HCT116 (cell line): ENCODE measurements at regions not wholly inside any gene's neighbourhood (a gene's known extent, or its start where the extent isn't known, plus 50 kb on each side); places are given as distances from the start of the nearest gene placed in this dataset.

Experiments
- ATAC-seq: fragments of 200-7000 bp; cut with Tn5 transposase; 2 replicates; pipeline ENCODE4 v1.9.1; 2020; ENCODE audit warnings: mild to moderate bottlenecking, moderate library complexity
- BruUV-seq: library from RNA; stranded (reverse); fragments of 400-500 nt; replicated peaks from 2 replicates; lab custom pipeline; 2021; lab: Mats Ljungman, UMichigan
- CTCF ChIA-PET: fragments of 300-600 bp; sonication (Branson Sonifier 250); formaldehyde crosslinking; loops from one replicate; lab custom pipeline; 2021; ENCODE audit warnings: antibody characterized with exemption; lab: Charles Lee
- POLR2A ChIA-PET: fragments of 300-600, 350-600 bp; sonication (Branson Sonifier 250); formaldehyde crosslinking; loops from one replicate; lab custom pipeline; 2021; ENCODE audit warnings: antibody characterized with exemption; lab: Charles Lee
- RAD21 ChIA-PET, 2 experiments: fragments of 300-600 bp; sonication (Branson Sonifier 250); formaldehyde crosslinking; loops; one replicate each; lab custom pipeline; 2023; ENCODE audit warnings: low total read pairs in 2 of 2; ENCODE audit not compliant: uncharacterized antibody in 2 of 2, unreplicated experiment in 2 of 2, low non-redundant PET in 1 of 2; lab: Charles Lee
- DNase-seq: peaks from one replicate; pipeline ENCODE4 v3.0.0-alpha.2; 2010; ENCODE audit warnings: low read depth, low spot score
- H2AFZ ChIP-seq: fragments of 200-600 bp; shearing (Covaris generic), sonication (generic); 2 replicates; pipeline ENCODE4 v1.6.1; 2017; ENCODE audit warnings: low read depth, mixed run types, mixed read lengths, antibody characterized with exemption, low read length; ENCODE audit not compliant: poor library complexity, severe bottlenecking
- H3K27ac ChIP-seq: 2 replicates; pipeline ENCODE4 v1.5.1; 2012; ENCODE audit warnings: low read depth, low read length
- H3K27me3 ChIP-seq: fragments of 200-600 bp; sonication (generic); 2 replicates; pipeline ENCODE4 v1.6.1; 2016; ENCODE audit warnings: mixed run types, low read length, mixed read lengths; ENCODE audit not compliant: insufficient read depth
- H3K36me3 ChIP-seq, 2 experiments: fragments of 200-500 bp in 1 of 2; fragments of 200-600 bp in 1 of 2; sonication (Bioruptor generic) in 1 of 2; sonication (generic) in 1 of 2; 2 replicates each; pipeline versions ENCODE4 v1.5.1 to v1.6.1; 2014 to 2016; ENCODE audit warnings: low read length in 2 of 2, inconsistent platforms in 1 of 2, mixed read lengths in 1 of 2, mixed run types in 1 of 2; ENCODE audit not compliant: insufficient read depth in 2 of 2, control insufficient read depth in 1 of 2
- H3K4me1 ChIP-seq, 2 experiments: fragments of 200-600 bp in 1 of 2; sonication (generic) in 1 of 2; 2 replicates each; pipeline versions ENCODE4 v1.5.1 to v1.6.1; 2012 to 2017; ENCODE audit warnings: low read length in 2 of 2, inconsistent platforms in 1 of 2, mild to moderate bottlenecking in 1 of 2, mixed read lengths in 1 of 2, mixed run types in 1 of 2, moderate library complexity in 1 of 2; ENCODE audit not compliant: insufficient read depth in 2 of 2, control insufficient read depth in 1 of 2
- H3K4me2 ChIP-seq: fragments of 200-600 bp; sonication (generic); 2 replicates; pipeline ENCODE4 v1.6.1; 2017; ENCODE audit warnings: mixed run types, low read length, mixed read lengths
- H3K4me3 ChIP-seq, 2 experiments: fragments of 200-600 bp in 1 of 2; sonication (generic) in 1 of 2; replicated peaks in 1 of 2; 2 replicates each; pipeline ENCODE4 v1.5.1; 2011 to 2016; ENCODE audit warnings: low read length in 2 of 2, control low read depth in 1 of 2, low read depth in 1 of 2, mild to moderate bottlenecking in 1 of 2, mixed read lengths in 1 of 2, mixed run types in 1 of 2
- H3K79me2 ChIP-seq: fragments of 200-600 bp; sonication (generic); 2 replicates; pipeline ENCODE4 v1.6.1; 2017; ENCODE audit warnings: mild to moderate bottlenecking, mixed run types, low read length, moderate library complexity, mixed read lengths; ENCODE audit not compliant: insufficient read depth
- H3K9ac ChIP-seq: fragments of 200-600 bp; sonication (generic); 2 replicates; pipeline ENCODE4 v1.6.1; 2016; ENCODE audit warnings: low read length, mixed read lengths
- H3K9me2 ChIP-seq: fragments of 200-600 bp; sonication (generic), shearing (Covaris generic); 2 replicates; pipeline ENCODE4 v1.6.1; 2017; ENCODE audit warnings: mixed run types, mild to moderate bottlenecking, moderate library complexity; ENCODE audit not compliant: insufficient read depth
- H3K9me3 ChIP-seq, 2 experiments: fragments of 200-500 bp in 1 of 2; fragments of 200-600 bp in 1 of 2; sonication (Bioruptor generic) in 1 of 2; sonication (generic) in 1 of 2; 2 replicates each; pipeline ENCODE4 v1.6.1; 2014 to 2017; ENCODE audit warnings: low read length in 2 of 2, mixed read lengths in 2 of 2, inconsistent platforms in 1 of 2, low read depth in 1 of 2, mild to moderate bottlenecking in 1 of 2, mixed run types in 1 of 2, moderate library complexity in 1 of 2; ENCODE audit not compliant: control insufficient read depth in 1 of 2, insufficient read depth in 1 of 2
- H4K20me1 ChIP-seq: fragments of 200-600 bp; sonication (generic), shearing (Covaris generic); 2 replicates; pipeline ENCODE4 v1.6.1; 2017; ENCODE audit warnings: mixed run types, mild to moderate bottlenecking, moderate library complexity; ENCODE audit not compliant: insufficient read depth
- ATF3 ChIP-seq: IDR thresholded peaks from 2 replicates; pipeline ENCODE4 v1.6.1; 2012
- CBX3 ChIP-seq: IDR thresholded peaks from 2 replicates; pipeline ENCODE4 v1.6.1; 2012; ENCODE audit warnings: low read depth
- CEBPB ChIP-seq: IDR thresholded peaks from 2 replicates; pipeline ENCODE4 v1.6.1; 2012; ENCODE audit warnings: low read depth
- CTCF ChIP-seq, 3 experiments: fragments of 200-600 bp in 1 of 3; sonication (generic) in 1 of 3; IDR thresholded peaks in 2 of 3; conservative IDR thresholded peaks in 1 of 3; 2 replicates each; pipeline ENCODE4 v1.5.1; 2012 to 2017; ENCODE audit warnings: low read depth in 2 of 3, low read length in 2 of 3, antibody characterized with exemption in 1 of 3, borderline replicate concordance in 1 of 3, control low read depth in 1 of 3, mild to moderate bottlenecking in 1 of 3, mixed read lengths in 1 of 3, mixed run types in 1 of 3, moderate library complexity in 1 of 3; ENCODE audit not compliant: insufficient read depth in 1 of 3
- EGR1 ChIP-seq: IDR thresholded peaks from 2 replicates; pipeline ENCODE4 v1.6.1; 2012; ENCODE audit warnings: low read depth
- ELF1 ChIP-seq: IDR thresholded peaks from 2 replicates; pipeline ENCODE4 v1.6.1; 2012; ENCODE audit warnings: low read depth, borderline replicate concordance
- EZH2 ChIP-seq: fragments of 200-600 bp; sonication (generic); IDR thresholded peaks from 2 replicates; pipeline ENCODE4 v1.6.1; 2017; ENCODE audit warnings: antibody characterized with exemption, mixed run types
- EZH2phosphoT487 ChIP-seq: fragments of 200-600 bp; IDR thresholded peaks from 2 replicates; pipeline ENCODE4 v1.6.1; 2018; ENCODE audit warnings: antibody characterized with exemption, borderline replicate concordance
- JUND ChIP-seq: IDR thresholded peaks from 2 replicates; pipeline ENCODE4 v1.6.1; 2012
- POLR2A ChIP-seq: IDR thresholded peaks from 2 replicates; pipeline ENCODE4 v1.7.0; 2011; ENCODE audit warnings: borderline replicate concordance; ENCODE audit not compliant: insufficient read depth, insufficient read length; ENCODE audit errors: extremely low read depth
- POLR2AphosphoS5 ChIP-seq: IDR thresholded peaks from 2 replicates; pipeline ENCODE4 v1.6.1; 2011; ENCODE audit warnings: mild to moderate bottlenecking, low read depth, low read length, moderate library complexity
- RAD21 ChIP-seq: IDR thresholded peaks from 2 replicates; pipeline ENCODE4 v1.6.1; 2012; ENCODE audit warnings: low read depth, mild to moderate bottlenecking
- REST ChIP-seq: IDR thresholded peaks from 2 replicates; pipeline ENCODE4 v1.6.1; 2012; ENCODE audit warnings: low read depth
- SIN3A ChIP-seq: IDR thresholded peaks from 2 replicates; pipeline ENCODE4 v1.6.1; 2012; ENCODE audit warnings: low read depth
- SP1 ChIP-seq: IDR thresholded peaks from 2 replicates; pipeline ENCODE4 v1.6.1; 2012; ENCODE audit warnings: low read depth
- TCF7L2 ChIP-seq: IDR thresholded peaks from 2 replicates; pipeline ENCODE4 v1.7.0; 2011; ENCODE audit warnings: borderline replicate concordance, inconsistent platforms; ENCODE audit not compliant: insufficient read depth, insufficient read length; ENCODE audit errors: extremely low read depth
- YY1 ChIP-seq: IDR thresholded peaks from 2 replicates; pipeline ENCODE4 v1.6.1; 2011; ENCODE audit warnings: low read length, low read depth, moderate library complexity, mild to moderate bottlenecking; ENCODE audit not compliant: insufficient replicate concordance; ENCODE audit errors: extremely low read depth
- ZFX ChIP-seq: fragments of 450-650 bp; IDR thresholded peaks from 2 replicates; pipeline ENCODE4 v1.6.1; 2017
- ZNF274 ChIP-seq: fragments of 200-500 bp; sonication (Bioruptor generic); IDR thresholded peaks from 2 replicates; pipeline ENCODE4 v1.6.1; 2014; ENCODE audit warnings: mild to moderate bottlenecking, low read depth, low read length, inconsistent platforms
- intact Hi-C: fragments of 100-400 bp; cut with micrococcal nuclease; formaldehyde crosslinking; loops from 2 replicates; pipeline ENCODE4 v1.10.0; 2022

- no peak for TF ChIP-seq REST
- no peak for TF ChIP-seq YY1
- no peak for TF ChIP-seq ELF1
- TF ChIP-seq SP1, result no peak
- TF ChIP-seq CTCF (IDR thresholded peaks at IDR 0.05 in 2 of 3, conservative IDR thresholded peaks at IDR 0.05 in 1 of 3; ENCODE audit: borderline replicate concordance in 1 of 3, insufficient read depth in 1 of 3, low read depth in 2 of 3, low read length in 2 of 3), result no peak
- TF ChIP-seq POLR2A, result no peak
- no peak for TF ChIP-seq SIN3A
- TF ChIP-seq, all 23 proteins: peak for 0
Observed at GRCh38 chr15:81478354-81478753, 104.3 kb upstream of the TMC3 start (continued).

- no TSS peak for BruUV-seq
- H3K4me3 ChIP-seq, result no peak overlapping the region
- H3K9me3 ChIP-seq, result no peaks in the 10 kb centered on the region
- TF ChIP-seq CEBPB (no peak), EZH2phosphoT487 (no peak), POLR2AphosphoS5 (no peak), JUND (no peak), POLR2A (no peak), ZNF274 (no peak), EGR1 (no peak), YY1 (no peak), RAD21 (no peak), SIN3A (no peak), TCF7L2 (no peak), ATF3 (no peak), EZH2 (no peak), CTCF (IDR thresholded peaks at IDR 0.05 in 2 of 3, conservative IDR thresholded peaks at IDR 0.05 in 1 of 3; ENCODE audit: borderline replicate concordance in 1 of 3, insufficient read depth in 1 of 3, low read depth in 2 of 3, low read length in 2 of 3) (no peak), ZFX (no peak), CBX3 (no peak)
- ChIA-PET POLR2A (no interaction called here), RAD21 (no interaction called here), CTCF (no interaction called here)
- no peaks in the 10 kb centered on the region for H3K9me2 ChIP-seq
- H2AFZ ChIP-seq, result no peak overlapping the region
- intact Hi-C loops, result loop anchor here (10.0 kb wide), 1 partner anchor 279 kb away; no protein-coding TSS in a partner anchor
- no peaks in the 10 kb centered on the region for H4K20me1 ChIP-seq
- no peak overlapping the region for H3K27ac ChIP-seq
- H3K4me1 ChIP-seq, result no peaks in the 10 kb centered on the region
- ATAC-seq, result no peak
- no peak overlapping the region for H3K4me2 ChIP-seq
- DNase-seq, result no peak
- no peak overlapping the region for H3K9ac ChIP-seq
- peaks cover 22% of the 10 kb centered on the region; the same call in 1 of the 2 replicates for H3K27me3 ChIP-seq
- no peaks in the 10 kb centered on the region for H3K36me3 ChIP-seq
- no peaks in the 10 kb centered on the region for H3K79me2 ChIP-seq
Observed at GRCh38 chr15:81475926-81476325, 101.9 kb upstream of the TMC3 start.
